GM18508 (cell line): ENCODE measurements at regions not wholly inside any gene's neighbourhood (a gene's known extent, or its start where the extent isn't known, plus 50 kb on each side); places are given as distances from the start of the nearest gene placed in this dataset.

Experiments
- ATAC-seq: cut with Tn5 transposase; IDR thresholded peaks from one replicate; pipeline ENCODE4 v1.9.1; 2021; ENCODE audit warnings: moderate number of reproducible peaks; ENCODE audit not compliant: insufficient read depth, unreplicated experiment

DNA sequence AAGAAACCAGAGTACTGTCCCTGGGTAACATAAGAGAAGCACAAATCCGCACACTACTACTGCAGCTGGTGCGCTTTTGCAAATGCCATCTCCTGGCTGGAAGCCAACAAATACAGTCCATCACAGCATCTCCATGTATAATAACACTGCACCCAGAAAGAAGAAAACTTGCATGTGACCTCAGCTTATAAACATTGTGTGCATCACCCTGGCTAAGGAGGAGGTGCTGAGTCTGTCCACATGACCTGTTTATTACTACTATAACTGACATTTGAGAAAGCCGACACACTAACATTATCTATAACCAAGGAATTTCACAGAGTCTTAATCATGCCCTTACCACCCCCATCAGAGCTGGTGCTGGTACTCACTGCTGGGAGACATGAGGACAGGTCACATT, 516.8 kb downstream of the CFAP47 start:
- no peak for ATAC-seq

DNA sequence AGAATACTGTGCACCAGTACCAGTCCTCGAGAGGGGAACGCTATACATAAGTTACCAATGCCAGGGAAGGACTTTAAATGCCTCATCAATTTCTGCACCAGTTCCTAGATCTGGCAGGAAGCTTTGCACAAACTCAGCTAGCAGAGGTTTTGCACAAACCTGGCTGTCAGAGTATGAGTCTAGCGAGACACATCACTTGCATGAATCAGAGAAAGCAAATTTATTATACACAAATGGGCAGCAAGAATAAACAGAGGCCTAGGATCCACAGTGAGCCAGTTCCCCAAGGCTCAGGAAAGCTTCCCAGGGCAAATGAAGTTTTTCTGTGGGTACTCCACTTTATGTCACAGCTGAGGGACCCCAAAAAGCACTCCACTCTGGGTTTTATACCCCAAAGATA, 523.5 kb downstream of the CFAP47 start:
- no peak for ATAC-seq

DNA sequence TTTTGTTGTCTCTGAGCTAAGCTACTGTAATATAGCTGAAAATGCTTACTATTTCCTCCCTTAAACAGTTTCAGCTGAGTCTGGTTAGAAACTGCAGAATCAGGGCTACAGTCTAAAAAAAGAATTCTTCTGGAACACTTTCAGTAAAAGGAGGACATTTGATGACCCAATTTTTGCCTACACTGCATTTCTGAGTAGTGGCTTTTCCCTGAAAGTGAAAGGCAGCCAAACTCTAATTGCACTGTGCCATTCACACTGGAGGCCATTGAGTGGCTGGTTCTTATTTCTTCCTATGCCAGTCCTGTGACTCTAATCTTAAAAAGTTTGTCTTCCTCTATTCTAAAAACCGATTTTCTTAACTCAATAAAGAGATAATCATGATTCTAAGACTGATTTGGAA, 526.0 kb downstream of the CFAP47 start:
- ATAC-seq, result no peak

DNA sequence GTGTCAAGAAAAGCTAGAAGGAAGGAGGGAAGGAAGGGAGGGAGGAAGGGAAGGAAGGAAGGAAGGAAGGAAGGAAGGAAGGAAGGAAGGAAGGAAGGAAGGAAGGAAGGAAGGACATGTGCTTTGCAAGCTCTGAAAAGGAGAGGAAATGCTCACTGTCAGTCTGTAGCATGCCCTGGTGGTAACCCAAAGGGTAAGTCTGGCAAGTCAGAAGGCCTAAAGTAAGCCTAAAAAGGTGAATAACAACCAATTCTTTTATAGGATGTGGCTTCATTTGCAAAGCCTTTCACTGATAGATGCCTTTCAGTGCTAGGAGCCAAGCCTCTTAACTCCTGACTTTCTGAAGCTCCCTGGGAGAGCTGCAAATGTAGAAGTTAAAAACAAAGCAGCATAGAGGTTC, 542.6 kb downstream of the CFAP47 start:
- ATAC-seq, result no peak

DNA sequence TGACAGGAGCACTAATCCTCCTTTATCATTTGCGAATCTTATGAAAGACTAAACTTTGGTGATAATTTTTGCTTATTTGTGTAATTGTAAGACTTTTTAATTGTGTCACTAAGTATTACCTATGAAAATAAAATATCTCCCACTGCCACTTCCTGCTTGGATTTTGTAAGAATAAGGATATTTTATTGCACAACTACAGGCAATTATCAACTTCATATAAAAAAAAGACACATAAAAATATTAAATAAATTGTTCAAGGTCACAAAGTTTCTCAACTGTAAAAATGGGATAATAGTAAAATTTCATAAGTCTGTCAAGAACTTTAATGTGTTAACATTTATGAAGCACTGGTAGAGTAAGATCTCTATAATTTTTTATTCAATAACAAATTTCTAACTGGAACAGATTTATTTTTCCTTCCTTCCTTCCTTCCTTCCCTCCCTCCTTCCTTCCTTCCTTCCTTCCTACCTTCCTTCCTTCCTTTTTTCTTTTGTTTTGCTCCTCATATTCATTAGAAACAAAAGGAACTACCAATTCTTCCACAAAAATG, 527.6 kb upstream of the FAM47C start:
- no peak for ATAC-seq

DNA sequence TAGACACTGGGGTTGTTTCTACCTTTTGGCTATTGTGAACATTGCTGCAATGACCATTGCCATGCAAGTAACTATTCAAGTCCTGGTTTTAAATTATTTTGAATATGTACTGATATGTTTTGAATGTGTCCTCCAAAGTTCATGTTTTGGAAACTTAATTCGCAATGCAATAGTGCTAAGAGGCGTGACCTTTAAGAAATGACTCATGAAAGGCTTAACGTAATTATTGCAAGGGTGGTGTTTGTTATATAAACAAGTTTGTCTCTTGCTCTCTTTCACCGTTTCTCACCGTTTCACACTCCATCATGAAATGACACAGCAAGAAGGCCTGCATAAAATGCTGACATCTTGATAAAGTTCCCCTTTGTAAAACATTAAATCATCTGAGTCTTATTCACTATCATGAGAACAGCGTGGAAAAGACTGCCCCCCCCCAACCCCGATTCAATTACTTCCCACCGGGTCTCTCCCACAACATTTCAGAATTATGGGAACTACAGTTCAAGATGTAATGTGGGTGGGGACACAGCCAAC, 506.9 kb upstream of the FAM47C start:
- no peak for ATAC-seq

DNA sequence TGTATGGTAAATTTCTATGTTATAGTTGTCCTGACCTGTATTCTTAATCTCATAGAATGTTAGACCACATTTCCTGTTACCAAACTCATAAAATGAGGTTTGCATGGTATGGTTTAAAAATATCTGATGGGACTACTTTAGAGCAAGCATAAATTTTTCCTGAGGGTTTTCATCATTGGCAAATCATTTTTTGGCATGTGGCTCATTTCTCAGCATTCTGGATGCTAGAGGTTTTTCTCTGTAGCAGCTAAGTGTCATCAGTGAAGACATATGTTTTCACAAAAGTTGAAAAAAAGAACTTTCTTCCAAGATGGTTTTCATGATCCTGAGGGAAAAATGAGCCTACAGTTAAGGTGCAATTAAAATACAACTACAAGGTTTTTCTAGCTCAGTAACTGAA, 503.5 kb upstream of the FAM47C start:
- no peak for ATAC-seq

DNA sequence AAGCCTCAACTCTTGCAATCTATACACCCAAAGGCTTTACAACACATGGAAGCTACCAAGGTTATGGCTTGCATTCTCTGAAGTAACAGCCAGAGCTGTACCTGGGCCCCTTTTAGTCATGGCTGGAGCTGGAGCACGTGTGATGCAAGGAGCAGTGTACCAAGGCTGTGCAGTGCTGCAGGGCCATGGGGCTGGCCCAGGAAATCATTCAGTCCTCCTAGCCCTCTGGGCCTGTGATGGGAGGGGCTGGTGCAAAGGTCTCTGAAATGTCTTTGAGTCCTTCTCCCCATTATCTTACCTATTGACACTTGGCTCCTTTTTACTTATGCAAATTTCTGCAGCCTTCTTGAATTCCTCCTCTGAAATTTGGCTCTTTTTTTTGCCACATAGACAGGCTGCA, 500.1 kb upstream of the FAM47C start:
- no peak for ATAC-seq

DNA sequence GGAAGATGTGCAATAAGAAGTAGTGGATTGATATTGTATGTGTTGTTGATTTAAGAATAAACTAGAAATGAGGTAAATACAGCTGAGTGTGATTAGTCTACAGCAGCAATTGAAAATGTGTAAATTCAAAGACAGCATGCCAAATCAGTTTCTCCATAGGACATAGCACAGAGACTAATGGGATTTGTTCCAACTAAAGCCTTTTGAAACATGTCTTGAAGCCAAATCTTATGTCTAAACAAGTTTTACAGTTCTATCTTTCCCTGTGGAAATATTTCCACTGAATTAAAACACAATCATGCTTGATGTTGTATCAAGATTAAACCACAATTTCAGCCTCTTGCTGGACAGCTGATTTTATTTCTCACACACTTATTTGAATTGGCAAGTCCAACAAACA, 497.4 kb upstream of the FAM47C start:
- no peak for ATAC-seq

DNA sequence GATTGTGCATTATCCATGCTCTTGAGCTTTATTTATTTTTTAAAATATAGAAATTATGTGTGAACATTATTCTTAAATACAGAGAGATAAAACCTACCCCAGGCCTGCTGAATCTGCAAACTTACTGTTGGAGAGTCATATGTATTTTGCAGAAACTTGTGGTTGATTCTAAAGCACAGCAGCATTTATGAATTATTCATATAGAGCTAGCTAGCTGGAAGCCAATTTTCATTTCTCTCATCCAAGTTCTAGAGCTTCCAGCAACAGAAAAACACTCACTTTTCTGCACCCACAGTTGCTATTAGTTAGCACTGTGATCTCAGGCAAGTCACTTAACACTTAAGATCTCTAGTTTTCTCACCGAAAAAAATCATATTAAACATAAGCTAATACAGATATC, 479.5 kb upstream of the FAM47C start:
- no peak for ATAC-seq

DNA sequence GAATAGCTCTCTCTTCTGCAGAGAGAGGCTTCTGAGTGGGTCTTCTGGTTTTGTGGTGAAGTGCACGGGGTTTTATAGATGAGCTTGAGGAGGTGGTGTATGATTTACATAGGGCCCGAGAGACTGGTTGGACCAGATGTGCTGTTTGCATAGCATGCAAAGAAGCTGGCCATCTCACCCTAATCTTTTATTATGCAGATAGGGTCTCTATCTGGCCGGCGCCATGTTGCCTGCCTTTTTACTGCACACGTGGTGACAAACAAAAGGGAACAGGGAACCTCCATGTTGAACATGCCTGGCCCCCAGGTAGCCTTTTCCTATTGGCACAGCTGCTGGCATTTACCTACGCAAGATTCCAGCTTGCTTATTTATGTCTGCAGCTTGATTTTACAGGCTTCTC, 473.3 kb upstream of the FAM47C start:
- ATAC-seq, result no peak

DNA sequence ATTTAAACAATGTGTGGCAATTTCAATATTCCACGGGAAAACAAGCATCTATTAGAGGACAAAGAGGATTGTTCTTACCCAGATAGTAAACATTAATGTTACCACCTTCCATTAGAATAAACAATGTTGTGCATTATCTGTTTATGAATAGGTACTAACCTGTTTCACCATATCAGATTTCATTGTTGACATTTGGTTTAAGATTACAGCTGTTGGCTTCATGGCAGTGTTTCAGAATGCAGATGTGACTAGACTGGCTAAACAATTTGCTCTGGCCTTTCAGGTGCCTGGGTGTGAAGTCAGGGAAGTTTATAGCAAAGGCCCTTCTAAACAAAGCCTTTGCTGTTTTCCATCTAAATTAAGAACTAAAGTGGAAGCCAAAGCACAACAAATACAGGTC, 464.7 kb upstream of the FAM47C start:
- ATAC-seq, result no peak

DNA sequence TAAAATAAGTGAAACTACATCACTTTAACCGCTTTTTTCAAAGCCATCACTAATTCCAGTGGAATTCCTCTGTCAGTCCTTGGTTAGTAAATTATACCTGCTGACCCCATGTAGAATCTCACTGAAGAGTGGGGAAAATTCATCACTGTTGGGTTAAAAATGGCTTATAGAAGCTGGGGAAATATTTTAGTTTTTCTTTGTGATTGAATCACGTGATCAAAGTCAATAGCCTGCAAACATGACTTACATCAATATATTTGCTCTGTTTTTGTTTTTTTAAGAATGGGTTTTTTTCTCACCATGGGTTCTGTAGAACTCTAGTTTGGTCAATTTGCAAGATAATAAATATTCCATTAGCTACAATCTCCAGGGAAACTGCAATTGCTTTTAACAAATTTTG, 445.2 kb upstream of the FAM47C start:
- no peak for ATAC-seq

DNA sequence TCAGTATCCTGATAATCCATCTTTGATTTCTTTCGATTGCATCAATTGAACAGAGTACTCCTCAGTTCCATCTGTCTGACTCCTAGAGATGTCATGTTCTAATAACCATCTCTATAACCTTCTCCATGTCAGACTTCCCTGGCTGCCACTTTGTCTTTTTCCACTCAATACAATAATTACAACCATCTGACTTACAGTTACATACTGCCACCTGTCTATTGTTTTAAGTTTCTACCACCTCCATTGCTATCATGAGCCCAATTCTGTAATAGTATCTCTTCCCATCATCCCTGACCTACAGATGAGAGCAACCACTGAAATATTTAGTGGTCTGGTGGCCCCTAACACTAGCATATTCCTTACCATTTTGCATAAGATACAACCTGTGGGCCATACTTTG, 439.2 kb upstream of the FAM47C start:
- no peak for ATAC-seq

DNA sequence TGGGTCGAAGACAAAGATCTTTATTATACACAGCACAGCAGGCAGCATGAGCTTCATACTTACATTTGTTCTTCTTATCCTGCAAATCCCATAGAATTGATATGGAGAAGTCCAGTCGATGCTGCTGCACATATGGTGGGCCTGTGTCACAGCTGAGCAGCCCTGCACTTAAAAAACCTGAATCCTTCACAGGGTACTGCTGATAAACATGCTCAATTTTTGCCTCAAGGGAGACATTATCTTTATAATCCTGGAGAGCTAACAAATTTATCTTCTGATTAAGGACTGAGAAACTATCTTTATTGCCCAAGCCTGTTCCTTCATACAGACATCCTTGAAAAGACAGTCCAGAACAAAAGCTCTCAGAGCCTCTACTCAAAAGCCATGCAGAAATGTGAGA, 434.4 kb upstream of the FAM47C start:
- no peak for ATAC-seq

DNA sequence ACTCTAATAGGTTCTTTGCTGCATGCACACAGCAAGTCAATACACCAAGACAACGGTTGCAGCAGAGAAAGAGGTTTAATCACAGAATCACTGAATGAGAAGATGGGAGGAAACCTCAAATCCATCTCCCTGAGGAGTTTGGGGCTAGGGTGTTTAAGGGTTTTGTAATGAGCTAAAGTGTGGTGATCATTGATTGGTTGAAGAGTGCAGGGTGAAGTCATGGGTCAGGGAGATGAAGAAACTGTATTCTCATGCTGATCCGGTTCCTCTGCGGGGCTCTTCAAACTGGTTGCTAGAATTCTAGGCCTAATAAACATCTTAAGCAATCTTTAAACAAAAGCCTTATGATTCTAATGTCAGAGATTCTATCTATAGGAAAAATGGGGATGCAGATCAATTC, 432.5 kb upstream of the FAM47C start:
- no peak for ATAC-seq

DNA sequence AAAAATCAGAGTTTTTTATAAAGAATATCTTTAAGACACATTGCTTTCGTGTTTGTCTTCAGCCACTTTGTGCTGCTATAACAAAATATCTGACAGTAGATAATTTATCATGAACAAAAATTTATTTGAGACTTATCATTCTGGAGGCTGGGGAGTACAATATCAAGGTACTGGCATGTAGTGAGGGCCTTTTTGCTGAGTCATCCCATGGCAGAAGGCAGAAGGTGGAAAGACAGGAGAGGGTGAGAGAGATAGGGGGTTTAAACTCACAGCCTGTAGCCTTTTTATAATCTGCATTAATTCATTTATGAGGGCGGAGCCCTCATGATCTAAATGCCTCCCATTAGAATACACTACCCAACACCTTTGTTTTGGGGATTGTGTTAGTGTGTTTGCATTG, 431.2 kb upstream of the FAM47C start:
- ATAC-seq, result no peak

DNA sequence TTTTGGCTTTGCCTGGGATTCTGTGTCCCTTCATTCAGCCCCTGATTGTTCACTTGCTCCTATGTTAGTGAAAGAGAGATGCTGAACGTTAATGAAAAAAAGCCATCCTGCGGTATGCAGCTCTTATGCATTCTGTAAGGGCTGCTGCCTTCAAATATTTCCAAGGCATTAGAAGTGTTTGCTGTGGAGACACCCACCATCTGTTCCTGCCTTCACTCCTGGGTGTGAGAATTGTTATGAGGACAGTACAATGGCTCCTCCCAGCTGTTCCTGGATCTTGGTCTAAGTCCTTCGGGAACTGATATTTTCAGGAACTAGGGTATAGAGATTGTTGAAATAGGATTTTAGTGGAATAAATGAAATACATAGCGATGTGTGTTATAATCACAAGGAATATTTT, 427.1 kb upstream of the FAM47C start:
- ATAC-seq, result no peak

DNA sequence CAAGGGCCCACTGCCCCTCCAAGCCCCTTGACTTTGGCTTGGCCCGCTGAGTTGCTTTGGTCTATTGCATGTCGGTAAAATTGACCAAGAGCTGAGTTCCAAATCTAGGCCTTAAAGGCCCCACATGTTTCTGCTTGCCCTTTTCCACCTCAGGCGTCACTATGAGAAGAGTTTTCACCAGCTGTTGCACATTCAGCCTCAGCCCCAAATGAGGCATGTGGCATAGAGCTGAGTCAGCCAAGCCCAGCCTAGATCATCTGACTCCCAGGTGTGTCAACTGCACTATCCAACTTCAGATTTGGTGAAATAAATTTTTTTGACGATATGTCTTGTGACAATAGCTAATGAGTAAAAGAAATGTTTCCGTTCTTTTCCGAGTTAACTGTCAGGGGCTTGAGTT, 424.5 kb upstream of the FAM47C start:
- no peak for ATAC-seq

DNA sequence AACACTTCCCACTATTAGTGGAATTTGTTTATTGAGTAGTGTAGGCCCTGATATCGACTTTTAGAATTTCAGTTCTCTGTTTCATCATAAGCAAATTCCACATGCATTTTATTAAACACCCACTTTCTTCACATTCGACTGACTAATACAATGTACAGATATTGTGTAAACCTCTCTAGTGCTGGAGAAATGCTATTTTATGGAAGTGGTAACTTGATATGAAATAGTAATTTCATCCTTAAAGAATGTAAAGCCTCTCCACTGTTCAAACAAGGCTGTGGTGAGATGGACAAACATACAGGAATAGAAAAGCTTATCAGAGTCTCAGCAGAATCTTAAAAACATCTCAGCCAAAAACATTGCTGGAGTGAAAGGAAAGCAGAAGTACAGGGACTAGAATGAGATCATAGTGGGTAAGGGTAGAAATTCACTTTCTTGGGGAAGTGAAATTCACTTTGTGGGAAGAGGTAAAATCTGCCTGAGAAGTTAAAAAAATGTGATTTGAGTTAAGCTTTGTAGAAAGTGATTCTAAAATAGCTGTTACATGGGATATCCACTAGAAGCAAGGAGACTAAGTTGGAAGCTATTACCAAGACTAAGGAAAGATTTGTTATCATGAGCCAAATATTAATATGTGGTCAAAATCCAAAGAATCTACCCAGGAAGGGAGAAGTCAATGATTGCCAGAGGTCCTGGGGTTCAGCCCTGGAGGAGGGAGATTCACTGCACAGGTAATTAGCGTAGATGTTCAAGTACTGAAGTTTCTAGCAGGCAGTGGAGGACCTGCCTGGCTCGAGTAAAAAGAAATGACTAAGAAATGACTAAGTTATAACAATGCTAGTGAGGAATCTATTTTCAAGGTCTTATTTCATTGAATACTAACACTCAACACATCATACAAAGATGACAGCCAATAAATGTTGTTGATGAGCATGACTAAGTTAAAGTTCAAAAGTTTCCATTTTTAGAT, 398.3 kb upstream of the FAM47C start:
- no peak for ATAC-seq

DNA sequence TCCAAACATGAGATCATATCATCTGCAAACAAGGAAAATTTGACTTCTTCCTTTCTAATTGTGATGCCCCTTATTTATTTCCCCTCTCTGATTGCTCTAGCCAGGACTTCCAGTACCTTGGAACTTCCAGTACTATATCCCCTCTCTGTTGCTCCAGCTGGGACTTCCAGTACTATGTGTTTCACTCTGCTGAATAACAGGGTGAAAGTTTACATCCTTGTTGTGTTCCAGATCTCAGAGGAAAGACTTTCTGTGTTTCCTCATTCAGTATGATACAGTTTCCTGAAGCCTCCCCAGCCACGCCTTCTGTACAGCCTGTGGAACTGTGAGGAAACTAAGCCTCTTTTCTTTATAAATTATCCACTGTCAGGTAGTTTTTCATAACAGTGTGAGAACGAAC, 381.3 kb upstream of the FAM47C start:
- ATAC-seq, result no peak

DNA sequence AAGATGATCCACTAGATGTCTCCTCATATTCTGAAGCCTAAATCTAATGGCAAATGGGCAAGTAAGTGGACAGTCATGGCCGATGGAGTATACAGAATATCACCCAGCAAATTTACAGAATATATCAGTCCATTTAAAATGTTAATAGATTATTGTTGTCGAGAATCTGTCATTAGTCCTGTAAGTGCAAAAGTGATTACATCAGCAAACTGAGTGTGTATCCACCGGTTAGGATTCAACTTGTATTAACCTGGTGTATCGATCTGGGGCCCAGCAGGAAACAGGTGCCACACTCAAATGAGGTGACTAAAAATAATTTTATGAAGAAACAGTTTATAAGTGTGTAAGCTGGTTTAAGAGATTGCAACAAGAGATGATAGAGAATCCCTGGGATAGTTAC, 367.9 kb upstream of the FAM47C start:
- no peak for ATAC-seq
